ENCODE measurements at regions not wholly inside any gene's neighbourhood (a gene's known extent, or its start where the extent isn't known, plus 50 kb on each side); places are given as distances from the start of the nearest gene placed in this dataset.

GRCh38 chr4:181550381-181550780, 692.8 kb upstream of the TENM3 start:
- TF ChIP-seq CTCF (IDR thresholded peaks at IDR 0.05) (no peak), EP300 (IDR thresholded peaks at IDR 0.05) (no peak), POLR2A (IDR thresholded peaks at IDR 0.05) (no peak)
